Endothelial cell of umbilical vein (primary cell): ENCODE measurements at regions not wholly inside any gene's neighbourhood (a gene's known extent, or its start where the extent isn't known, plus 50 kb on each side); places are given as distances from the start of the nearest gene placed in this dataset.

Experiments
- BruUV-seq: library from RNA; stranded (reverse); fragments of 400-500 nt; replicated peaks from 2 replicates; lab custom pipeline; 2021; lab: Mats Ljungman, UMichigan
- CTCF ChIA-PET: fragments of 300-600, 350-600 bp; sonication (Branson Sonifier 250); formaldehyde crosslinking; loops from one replicate; lab custom pipeline; 2021; ENCODE audit warnings: antibody characterized with exemption, inconsistent platforms; lab: Charles Lee
- POLR2A ChIA-PET: fragments of 300-600, 350-600 bp; sonication (Branson Sonifier 250); formaldehyde crosslinking; loops from one replicate; lab custom pipeline; 2021; ENCODE audit warnings: antibody characterized with exemption, inconsistent platforms; lab: Charles Lee
- DNase-seq: peaks from one replicate; pipeline ENCODE4 v3.0.0-alpha.2; 2011; ENCODE audit warnings: low read depth, low spot score
- FAIRE-seq: peaks from 2 replicates; lab custom pipeline; 2011; peaks lifted over from hg19 to GRCh38; lab: Jason Lieb, UNC
- H2AFZ ChIP-seq: 2 replicates; pipeline ENCODE4 v1.6.0; 2012; ENCODE audit warnings: low read depth, low read length, control low read depth, inconsistent platforms
- H3K27ac ChIP-seq: 2 replicates; pipeline ENCODE4 v1.5.1; 2011; ENCODE audit warnings: low read depth, mild to moderate bottlenecking, control low read depth, low read length, moderate library complexity; ENCODE audit not compliant: insufficient read depth
- H3K27me3 ChIP-seq, 2 experiments: 2 replicates each; pipeline versions ENCODE4 v1.6.0 to v1.6.1; 2011; ENCODE audit warnings: low read length in 2 of 2, mixed read lengths in 1 of 2; ENCODE audit not compliant: control insufficient read depth in 2 of 2, insufficient read depth in 2 of 2
- H3K36me3 ChIP-seq, 2 experiments: 2 replicates in 1 of 2; 3 replicates in 1 of 2; pipeline ENCODE4 v1.5.1; 2011; ENCODE audit warnings: low read length in 2 of 2, mild to moderate bottlenecking in 1 of 2, moderate library complexity in 1 of 2; ENCODE audit not compliant: control insufficient read depth in 2 of 2, insufficient read depth in 2 of 2; ENCODE audit errors: extremely low read depth in 1 of 2
- H3K4me1 ChIP-seq: 3 replicates; pipeline ENCODE4 v1.5.1; 2011; ENCODE audit warnings: mild to moderate bottlenecking, low read length; ENCODE audit not compliant: control insufficient read depth, insufficient read depth; ENCODE audit errors: extremely low read depth
- H3K4me2 ChIP-seq: 2 replicates; pipeline ENCODE4 v1.6.1; 2011; ENCODE audit warnings: low read length, control low read depth, mixed read lengths; ENCODE audit not compliant: insufficient read depth
- H3K4me3 ChIP-seq, 3 experiments: fragments of 200-600 bp in 1 of 3; sonication (generic), shearing (Covaris generic) in 1 of 3; replicated peaks in 1 of 3; 2 replicates each; pipeline ENCODE4 v1.5.1; 2011 to 2016; ENCODE audit warnings: control low read depth in 3 of 3, low read length in 3 of 3, mild to moderate bottlenecking in 2 of 3, inconsistent platforms in 1 of 3, low read depth in 1 of 3, moderate library complexity in 1 of 3; ENCODE audit not compliant: insufficient read depth in 1 of 3
- H3K79me2 ChIP-seq: 2 replicates; pipeline ENCODE4 v1.6.0; 2012; ENCODE audit warnings: low read length, inconsistent platforms; ENCODE audit not compliant: control insufficient read depth, insufficient read depth
- H3K9ac ChIP-seq: replicated peaks from 2 replicates; pipeline ENCODE3; 2011; ENCODE audit warnings: low read length, control low read depth; ENCODE audit not compliant: insufficient read depth; ENCODE audit errors: extremely low read depth
- H3K9me1 ChIP-seq: replicated peaks from 3 replicates; pipeline ENCODE4 v1.6.0; 2011; ENCODE audit warnings: mild to moderate bottlenecking, low read length; ENCODE audit not compliant: control insufficient read depth, insufficient read depth; ENCODE audit errors: extremely low read depth
- H3K9me3 ChIP-seq: replicated peaks from 2 replicates; pipeline ENCODE4 v1.5.1; 2012; ENCODE audit warnings: low read length, inconsistent platforms; ENCODE audit not compliant: control insufficient read depth, insufficient read depth
- H4K20me1 ChIP-seq: replicated peaks from 2 replicates; pipeline ENCODE3; 2011; ENCODE audit warnings: mild to moderate bottlenecking, low read length; ENCODE audit not compliant: control insufficient read depth, insufficient read depth; ENCODE audit errors: extremely low read depth
- EZH2 ChIP-seq: IDR thresholded peaks from 2 replicates; pipeline ENCODE4 v1.6.1; 2012; ENCODE audit warnings: borderline replicate concordance, low read depth, mild to moderate bottlenecking, moderate library complexity, low read length, inconsistent platforms; ENCODE audit not compliant: severe bottlenecking
- FOS ChIP-seq: IDR thresholded peaks from 2 replicates; pipeline ENCODE4 v1.6.1; 2011; ENCODE audit warnings: mild to moderate bottlenecking, low read length, moderate library complexity, borderline replicate concordance; ENCODE audit not compliant: insufficient read depth
- GATA2 ChIP-seq: IDR thresholded peaks from 2 replicates; pipeline ENCODE4 v1.7.0; 2011; ENCODE audit warnings: low read depth, mild to moderate bottlenecking, moderate library complexity, mixed read lengths, low read length; ENCODE audit not compliant: insufficient read length, insufficient read depth
- JUN ChIP-seq: IDR thresholded peaks from 2 replicates; pipeline ENCODE4 v1.6.1; 2011; ENCODE audit warnings: borderline replicate concordance, low read depth; ENCODE audit not compliant: insufficient read length, insufficient read depth
- MYC ChIP-seq: IDR thresholded peaks from one replicate; pipeline ENCODE4 v1.6.1; 2011; ENCODE audit warnings: mild to moderate bottlenecking, low read depth, low read length
- POLR2A ChIP-seq: IDR thresholded peaks from 2 replicates; pipeline ENCODE4 v1.6.1; 2012; ENCODE audit warnings: low read depth, mild to moderate bottlenecking, control low read depth, low read length
- POLR2AphosphoS5 ChIP-seq: IDR thresholded peaks from 2 replicates; pipeline ENCODE4 v1.6.1; 2012; ENCODE audit warnings: low read depth, mild to moderate bottlenecking, control low read depth, low read length, moderate library complexity; ENCODE audit not compliant: insufficient read depth
- dilution Hi-C: fragments of 300-500 bp; cut with MboI; formaldehyde crosslinking; loops from one replicate; pipeline ENCODE4 v1.15.0; 2019; ENCODE audit warnings: low sequenced_read_pairs; ENCODE audit not compliant: extremely low pct_ligation_motif_present
- intact Hi-C: fragments of 100-400 bp; cut with micrococcal nuclease; formaldehyde crosslinking; loops from one replicate; pipeline ENCODE4 v1.10.0; 2022
- TF ChIP-seq, protein P1 (sequence below), 2 donors: IDR thresholded peaks; 1 replicate in 1 of 2; 2 replicates in 1 of 2; pipeline ENCODE4 v1.5.1; 2011; ENCODE audit warnings: low read length in 2 of 2, mild to moderate bottlenecking in 2 of 2, moderate library complexity in 2 of 2, control low read depth in 1 of 2, inconsistent platforms in 1 of 2, low read depth in 1 of 2; ENCODE audit not compliant: insufficient read depth in 1 of 2; ENCODE audit errors: extremely low read depth in 1 of 2
- TF ChIP-seq, protein P2 (sequence below): IDR thresholded peaks from 2 replicates; pipeline ENCODE4 v1.6.1; 2011; ENCODE audit not compliant: insufficient read depth, insufficient read length

DNA sequence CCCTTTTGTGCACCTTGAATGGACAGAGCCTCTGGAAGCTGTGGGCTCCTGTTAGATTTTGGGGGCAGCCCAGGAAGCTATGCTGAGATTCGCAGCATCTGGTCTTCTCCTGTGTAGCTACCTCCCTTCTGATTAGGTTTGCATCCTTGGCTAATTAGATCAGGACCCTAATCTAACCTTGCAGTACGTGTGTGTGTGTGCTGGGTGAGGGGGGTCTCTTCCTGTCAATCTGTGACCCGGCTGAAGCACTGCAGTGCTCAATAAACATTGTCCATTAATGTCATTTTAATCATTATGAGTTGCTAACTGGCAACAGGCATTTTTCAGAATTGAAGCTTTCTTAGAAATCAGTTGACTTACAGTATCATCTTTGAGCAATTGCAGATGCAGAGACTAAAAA, 229.1 kb upstream of the STXBP5 start:
- ChIA-PET POLR2A (no interaction called here), CTCF (no interaction called here)
- Histone ChIP-seq H3K4me3 (no peak overlapping the region), H3K36me3 (no peaks in the 10 kb centered on the region), H3K9me3 (no peaks in the 10 kb centered on the region), H2AFZ (no peak overlapping the region), H3K4me2 (no peak overlapping the region), H3K4me1 (no peaks in the 10 kb centered on the region), H4K20me1 (no peaks in the 10 kb centered on the region), H3K9me1 (no peaks in the 10 kb centered on the region), H3K79me2 (no peaks in the 10 kb centered on the region), H3K9ac (no peak overlapping the region), H3K27ac (no peak overlapping the region), H3K27me3 (peaks cover 3% of the 10 kb centered on the region in 2 experiments)
- TF ChIP-seq FOS: no peak
- TF ChIP-seq GATA2: no peak
- TF ChIP-seq, protein P1, sequence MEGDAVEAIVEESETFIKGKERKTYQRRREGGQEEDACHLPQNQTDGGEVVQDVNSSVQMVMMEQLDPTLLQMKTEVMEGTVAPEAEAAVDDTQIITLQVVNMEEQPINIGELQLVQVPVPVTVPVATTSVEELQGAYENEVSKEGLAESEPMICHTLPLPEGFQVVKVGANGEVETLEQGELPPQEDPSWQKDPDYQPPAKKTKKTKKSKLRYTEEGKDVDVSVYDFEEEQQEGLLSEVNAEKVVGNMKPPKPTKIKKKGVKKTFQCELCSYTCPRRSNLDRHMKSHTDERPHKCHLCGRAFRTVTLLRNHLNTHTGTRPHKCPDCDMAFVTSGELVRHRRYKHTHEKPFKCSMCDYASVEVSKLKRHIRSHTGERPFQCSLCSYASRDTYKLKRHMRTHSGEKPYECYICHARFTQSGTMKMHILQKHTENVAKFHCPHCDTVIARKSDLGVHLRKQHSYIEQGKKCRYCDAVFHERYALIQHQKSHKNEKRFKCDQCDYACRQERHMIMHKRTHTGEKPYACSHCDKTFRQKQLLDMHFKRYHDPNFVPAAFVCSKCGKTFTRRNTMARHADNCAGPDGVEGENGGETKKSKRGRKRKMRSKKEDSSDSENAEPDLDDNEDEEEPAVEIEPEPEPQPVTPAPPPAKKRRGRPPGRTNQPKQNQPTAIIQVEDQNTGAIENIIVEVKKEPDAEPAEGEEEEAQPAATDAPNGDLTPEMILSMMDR (IDR thresholded peaks at IDR 0.05; ENCODE audit: extremely low read depth in 1 of 2, insufficient read depth in 1 of 2, low read depth in 1 of 2, low read length in 2 of 2): no peak
- TF ChIP-seq, protein P2, sequence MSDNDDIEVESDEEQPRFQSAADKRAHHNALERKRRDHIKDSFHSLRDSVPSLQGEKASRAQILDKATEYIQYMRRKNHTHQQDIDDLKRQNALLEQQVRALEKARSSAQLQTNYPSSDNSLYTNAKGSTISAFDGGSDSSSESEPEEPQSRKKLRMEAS: no peak
- TF ChIP-seq POLR2A: no peak
- TF ChIP-seq JUN: no peak
- TF ChIP-seq MYC: no peak
- no peak for TF ChIP-seq EZH2
- TF ChIP-seq POLR2AphosphoS5: no peak
- no TSS peak for BruUV-seq
- dilution Hi-C loops: no loop called here
- no peak for FAIRE-seq
- no peak for DNase-seq
- intact Hi-C loops: no loop called here
